HepG2 (cell line): ENCODE measurements at regions not wholly inside any gene's neighbourhood (a gene's known extent, or its start where the extent isn't known, plus 50 kb on each side); places are given as distances from the start of the nearest gene placed in this dataset.

ENCODE experiments used
- BRD4 ChIP-seq: sonication (generic); formaldehyde crosslinking; IDR thresholded peaks from 2 replicates; pipeline ENCODE4 v1.4.0; 2020; ENCODE audit warnings: missing genetic modification reagents
- EP300 ChIP-seq, 3 experiments: sonication (generic) in 1 of 3; formaldehyde crosslinking in 1 of 3; IDR thresholded peaks; 2 replicates each; pipeline versions ENCODE4 v1.5.1 to v1.6.1; 2011 to 2020; ENCODE audit warnings: low read depth in 2 of 3, low read length in 2 of 3, borderline replicate concordance in 1 of 3, improper control_type of control experiment in 1 of 3, mild to moderate bottlenecking in 1 of 3, missing genetic modification reagents in 1 of 3, moderate library complexity in 1 of 3
- HOXA5 ChIP-seq: sonication (generic); formaldehyde crosslinking; IDR thresholded peaks from 2 replicates; pipeline ENCODE4 v1.4.0; 2020; ENCODE audit warnings: missing genetic modification reagents
- MXI1 ChIP-seq: IDR thresholded peaks from 3 replicates; pipeline ENCODE4 v1.6.1; 2012; ENCODE audit warnings: low read depth, low read length, inconsistent platforms, borderline replicate concordance
- POLR2A ChIP-seq, 2 experiments: IDR thresholded peaks; 2 replicates each; pipeline ENCODE4 v1.6.1; 2011; ENCODE audit warnings: low read depth in 2 of 2, low read length in 2 of 2, mild to moderate bottlenecking in 1 of 2, moderate library complexity in 1 of 2; ENCODE audit not compliant: insufficient read depth in 1 of 2
- POLR2AphosphoS5 ChIP-seq: IDR thresholded peaks from 2 replicates; pipeline ENCODE4 v1.6.1; 2012; ENCODE audit warnings: low read depth, low read length
- SMC3 ChIP-seq: IDR thresholded peaks from 2 replicates; pipeline ENCODE4 v1.6.1; 2011; ENCODE audit warnings: low read length, improper control_type of control experiment
- TARDBP ChIP-seq: sonication (generic); formaldehyde crosslinking; IDR thresholded peaks from 2 replicates; pipeline ENCODE4 v1.8.0; 2022; ENCODE audit warnings: mild to moderate bottlenecking, missing genetic modification reagents
- ZNF589 ChIP-seq: sonication (generic); formaldehyde crosslinking; conservative IDR thresholded peaks from 2 replicates; pipeline ENCODE4 v1.8.0; 2022; ENCODE audit warnings: mild to moderate bottlenecking, moderate library complexity, missing genetic modification reagents

DNA sequence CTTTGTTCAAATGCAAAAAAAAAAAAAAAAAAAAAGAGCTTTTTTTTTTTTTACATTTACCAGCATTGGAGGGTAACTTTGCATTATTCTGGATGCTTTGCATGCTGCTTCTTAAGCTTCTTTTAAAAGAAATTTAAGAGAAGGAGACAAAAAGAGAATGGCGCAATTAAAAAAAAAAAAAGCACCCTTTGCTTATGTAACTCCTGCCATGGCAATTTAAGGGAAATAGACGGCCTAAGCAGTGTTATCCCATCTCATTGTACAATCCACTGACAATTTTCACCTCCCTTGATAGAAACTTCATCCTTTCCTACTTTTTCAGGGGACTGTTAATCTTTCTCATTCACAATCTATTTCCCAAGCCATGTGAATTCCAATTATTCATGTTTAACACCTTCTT, 129.8 kb downstream of the KCTD12 start:
- TF ChIP-seq SMC3 (no peak), HOXA5 (CRISPR knock-in tag) (no peak), POLR2A (IDR thresholded peaks at IDR 0.05; ENCODE audit: insufficient read depth in 1 of 2, low read depth in 2 of 2, low read length in 2 of 2) (no peak), MXI1 (no peak), POLR2AphosphoS5 (no peak), TARDBP (no peak), ZNF589 (CRISPR knock-in tag) (no peak), EP300 (IDR thresholded peaks at IDR 0.05; ENCODE audit: low read depth in 2 of 2, low read length in 2 of 2) (no peak), EP300 (CRISPR knock-in tag; IDR thresholded peaks at IDR 0.05; ENCODE audit: borderline replicate concordance) (no peak), BRD4 (no peak)
